ENCODE measurements at regions not wholly inside any gene's neighbourhood (a gene's known extent, or its start where the extent isn't known, plus 50 kb on each side); places are given as distances from the start of the nearest gene placed in this dataset.

- BruUV-seq (replicated peaks), result no TSS peak
- intact Hi-C loops (cut with micrococcal nuclease), result no loop called here
- H3K4me2 ChIP-seq (ENCODE audit: low read length), result no peak overlapping the region
These were observed 63.7 kb upstream of the RASSF8 start for GRCh38 chr12:25894759-25895158.

GRCh38 chr12:25896981-25897380 is 61.5 kb upstream of the RASSF8 start:
- H3K9me3 ChIP-seq (ENCODE audit: low read length), result 0 out of 2 replicates have a peak, but pooled peaks cover 6% of the 10 kb centered on the region
- no peaks in the 10 kb centered on the region for H3K36me3 ChIP-seq (ENCODE audit: low read depth, low read length)
- H3K27ac ChIP-seq (ENCODE audit: low read length), result no peak overlapping the region
- DNase-seq (no peak), ATAC-seq (no peak)
- no peaks in the 10 kb centered on the region for H4K20me1 ChIP-seq (ENCODE audit: low read length)
- no peaks in the 10 kb centered on the region for H3K79me2 ChIP-seq (ENCODE audit: low read length)
- POLR2A ChIA-PET (ENCODE audit: unreplicated experiment), result no interaction called here
- CTCF ChIA-PET, result no interaction called here
- H3K4me2 ChIP-seq (ENCODE audit: low read length), result no peak overlapping the region
- H3K9me2 ChIP-seq (replicated peaks; ENCODE audit: low read length), result no peaks in the 10 kb centered on the region
- intact Hi-C loops (cut with micrococcal nuclease), result no loop called here
- H3K4me1 ChIP-seq (ENCODE audit: insufficient read depth, low read length), result no peaks in the 10 kb centered on the region
- no peak overlapping the region for H3K4me3 ChIP-seq (ENCODE audit: low read length)
- H2AFZ ChIP-seq (ENCODE audit: low read length), result no peak overlapping the region
- H3K9ac ChIP-seq (ENCODE audit: low read length), result no peak overlapping the region
- BruUV-seq (replicated peaks), result no TSS peak
- H3K27me3 ChIP-seq (ENCODE audit: low read length), result no peaks in the 10 kb centered on the region
- H3F3A ChIP-seq (ENCODE audit: low read length, unreplicated experiment), result no peaks in the 10 kb centered on the region
- TF ChIP-seq EZH2phosphoT487 (IDR thresholded peaks at IDR 0.05; ENCODE audit: borderline replicate concordance, low read length) (no peak), CTCF (conservative IDR thresholded peaks at IDR 0.05; ENCODE audit: low read depth, low read length) (no peak), EZH2 (IDR thresholded peaks at IDR 0.05; ENCODE audit: low read length, unreplicated experiment) (no peak)

More at GRCh38 chr12:25894759-25895158, 63.7 kb upstream of the RASSF8 start:
- H3K9me2 ChIP-seq (replicated peaks; ENCODE audit: low read length), result no peaks in the 10 kb centered on the region
- no peaks in the 10 kb centered on the region for H3K79me2 ChIP-seq (ENCODE audit: low read length)
- no peak overlapping the region for H3K4me3 ChIP-seq (ENCODE audit: low read length)
- H3K27ac ChIP-seq (ENCODE audit: low read length), result no peak overlapping the region
- H3K27me3 ChIP-seq (ENCODE audit: low read length), result no peaks in the 10 kb centered on the region
- ChIA-PET CTCF (no interaction called here), POLR2A (ENCODE audit: unreplicated experiment) (no interaction called here)
- no peak for ATAC-seq
- 0 out of 2 replicates have a peak, but pooled peaks cover 13% of the 10 kb centered on the region for H3K9me3 ChIP-seq (ENCODE audit: low read length)
- TF ChIP-seq EZH2 (IDR thresholded peaks at IDR 0.05; ENCODE audit: low read length, unreplicated experiment) (no peak), EZH2phosphoT487 (IDR thresholded peaks at IDR 0.05; ENCODE audit: borderline replicate concordance, low read length) (no peak)
- DNase-seq, result no peak
- no peaks in the 10 kb centered on the region for H3K36me3 ChIP-seq (ENCODE audit: low read depth, low read length)
- H3K4me1 ChIP-seq (ENCODE audit: insufficient read depth, low read length), result no peaks in the 10 kb centered on the region
- no peaks in the 10 kb centered on the region for H3F3A ChIP-seq (ENCODE audit: low read length, unreplicated experiment)
- no peak overlapping the region for H2AFZ ChIP-seq (ENCODE audit: low read length)
- no peaks in the 10 kb centered on the region for H4K20me1 ChIP-seq (ENCODE audit: low read length)
- H3K9ac ChIP-seq (ENCODE audit: low read length), result no peak overlapping the region

GRCh38 chr12:25903603-25904245 is 54.8 kb upstream of the RASSF8 start:
- no peak overlapping the region for H3K9ac ChIP-seq (ENCODE audit: low read length)
- intact Hi-C loops (cut with micrococcal nuclease), result no loop called here
- no peaks in the 10 kb centered on the region for H3K9me2 ChIP-seq (replicated peaks; ENCODE audit: low read length)
- H3K9me3 ChIP-seq (ENCODE audit: low read length), result no peaks in the 10 kb centered on the region
- ChIA-PET POLR2A (ENCODE audit: unreplicated experiment) (interaction anchor here (0.6 kb wide), 1 partner anchor 886 kb away, joined by 9 read pairs; no protein-coding TSS in a partner anchor), CTCF (interaction anchor here (0.5 kb wide), 1 partner anchor 446 kb away, joined by 5 read pairs; no protein-coding TSS in a partner anchor)
- no peak overlapping the region for H3K4me2 ChIP-seq (ENCODE audit: low read length)
- DNase-seq, result no peak
- H3K27me3 ChIP-seq (ENCODE audit: low read length), result no peaks in the 10 kb centered on the region
- H3F3A ChIP-seq (ENCODE audit: low read length, unreplicated experiment), result no peaks in the 10 kb centered on the region
- H3K4me1 ChIP-seq (ENCODE audit: insufficient read depth, low read length), result peaks cover 7% of the 10 kb centered on the region; the same call in 1 of the 2 replicates
- no peak overlapping the region for H2AFZ ChIP-seq (ENCODE audit: low read length)
- no peak overlapping the region for H3K27ac ChIP-seq (ENCODE audit: low read length)
- no peak overlapping the region for H3K4me3 ChIP-seq (ENCODE audit: low read length)
- H3K79me2 ChIP-seq (ENCODE audit: low read length), result no peaks in the 10 kb centered on the region
- no TSS peak for BruUV-seq (replicated peaks)
- H3K36me3 ChIP-seq (ENCODE audit: low read depth, low read length), result no peaks in the 10 kb centered on the region
- ATAC-seq, result no peak; the same call in 1 of the 2 replicates
- TF ChIP-seq EZH2phosphoT487 (IDR thresholded peaks at IDR 0.05; ENCODE audit: borderline replicate concordance, low read length) (no peak), EZH2 (IDR thresholded peaks at IDR 0.05; ENCODE audit: low read length, unreplicated experiment) (no peak), CTCF (conservative IDR thresholded peaks at IDR 0.05; ENCODE audit: low read depth, low read length) (no peak)
- H4K20me1 ChIP-seq (ENCODE audit: low read length), result no peaks in the 10 kb centered on the region
